Keratinocyte (primary cell): ENCODE measurements at regions not wholly inside any gene's neighbourhood (a gene's known extent, or its start where the extent isn't known, plus 50 kb on each side); places are given as distances from the start of the nearest gene placed in this dataset.

ENCODE experiments used
- DNase-seq: peaks from one replicate; pipeline ENCODE4 v3.0.0-alpha.2; 2011; ENCODE audit warnings: low read depth, missing footprints, low spot score
- FAIRE-seq: peaks from 2 replicates; lab custom pipeline; 2011; peaks lifted over from hg19 to GRCh38; lab: Jason Lieb, UNC
- H2AFZ ChIP-seq: 2 replicates; pipeline ENCODE4 v1.6.0; 2012; ENCODE audit warnings: low read length, control low read depth, inconsistent platforms; ENCODE audit not compliant: control insufficient read depth
- H3K27ac ChIP-seq: 2 replicates; pipeline ENCODE4 v1.5.1; 2011; ENCODE audit warnings: low read length; ENCODE audit not compliant: control insufficient read depth, insufficient read depth
- H3K27me3 ChIP-seq: 3 replicates; pipeline ENCODE4 v1.6.0; 2011; ENCODE audit warnings: low read length; ENCODE audit not compliant: control insufficient read depth, insufficient read depth; ENCODE audit errors: extremely low read depth
- H3K36me3 ChIP-seq, 2 experiments: 2 replicates in 1 of 2; 3 replicates in 1 of 2; pipeline ENCODE4 v1.5.1; 2011; ENCODE audit warnings: low read length in 2 of 2, mild to moderate bottlenecking in 1 of 2; ENCODE audit not compliant: control insufficient read depth in 2 of 2, insufficient read depth in 2 of 2; ENCODE audit errors: extremely low read depth in 1 of 2
- H3K4me1 ChIP-seq: 3 replicates; pipeline ENCODE4 v1.5.1; 2011; ENCODE audit warnings: low read length; ENCODE audit not compliant: control insufficient read depth, insufficient read depth; ENCODE audit errors: extremely low read depth
- H3K4me2 ChIP-seq: 3 replicates; pipeline ENCODE4 v1.6.0; 2011; ENCODE audit warnings: low read depth, low read length; ENCODE audit not compliant: control insufficient read depth, insufficient read depth; ENCODE audit errors: extremely low read depth
- H3K4me3 ChIP-seq, 3 experiments: fragments of 200-600 bp in 1 of 3; sonication (generic) in 1 of 3; 2 replicates in 2 of 3; 3 replicates in 1 of 3; pipeline ENCODE4 v1.5.1; 2011 to 2016; ENCODE audit warnings: low read length in 3 of 3, mild to moderate bottlenecking in 3 of 3, control low read depth in 2 of 3, inconsistent platforms in 1 of 3, low read depth in 1 of 3, mixed read lengths in 1 of 3, mixed run types in 1 of 3, moderate library complexity in 1 of 3; ENCODE audit not compliant: control insufficient read depth in 2 of 3, insufficient read depth in 2 of 3; ENCODE audit errors: extremely low read depth in 1 of 3
- H3K79me2 ChIP-seq: 2 replicates; pipeline ENCODE4 v1.6.0; 2012; ENCODE audit warnings: low read length; ENCODE audit not compliant: control insufficient read depth, insufficient read depth
- H3K9ac ChIP-seq: 3 replicates; pipeline ENCODE4 v1.6.0; 2011; ENCODE audit warnings: low read length; ENCODE audit not compliant: control insufficient read depth, insufficient read depth; ENCODE audit errors: extremely low read depth
- H3K9me1 ChIP-seq: 3 replicates; pipeline ENCODE4 v1.6.0; 2011; ENCODE audit warnings: low read length; ENCODE audit not compliant: control insufficient read depth, insufficient read depth; ENCODE audit errors: extremely low read depth
- H3K9me3 ChIP-seq: 2 replicates; pipeline ENCODE4 v1.5.1; 2012; ENCODE audit warnings: low read depth, low read length; ENCODE audit not compliant: control insufficient read depth
- H4K20me1 ChIP-seq: 3 replicates; pipeline ENCODE4 v1.6.0; 2011; ENCODE audit warnings: low read length; ENCODE audit not compliant: control insufficient read depth, insufficient read depth; ENCODE audit errors: extremely low read depth
- CTCF ChIP-seq, 3 experiments: IDR thresholded peaks in 1 of 3; conservative IDR thresholded peaks in 1 of 3; optimal IDR thresholded peaks in 1 of 3; 2 replicates in 2 of 3; 3 replicates in 1 of 3; pipeline versions ENCODE3 to v1.5.1; 2011; ENCODE audit warnings: low read length in 3 of 3, mild to moderate bottlenecking in 3 of 3, moderate library complexity in 2 of 3, control low read depth in 1 of 3, inconsistent platforms in 1 of 3; ENCODE audit not compliant: insufficient read depth in 2 of 3; ENCODE audit errors: extremely low read depth in 1 of 3
- EZH2 ChIP-seq: IDR thresholded peaks from one replicate; pipeline ENCODE4 v1.6.1; 2012; ENCODE audit warnings: inconsistent platforms, mild to moderate bottlenecking, low read length, moderate library complexity
- dilution Hi-C: fragments of 300-500 bp; cut with MboI; formaldehyde crosslinking; loops from one replicate; pipeline ENCODE4 v1.7.0; 2020; ENCODE audit warnings: low sequenced_read_pairs; ENCODE audit not compliant: extremely low pct_ligation_motif_present

- H3K9ac ChIP-seq: no peak overlapping the region
- FAIRE-seq: no peak
- dilution Hi-C loops: no loop called here
Measured at GRCh38 chr2:16396986-16397385, 268.6 kb downstream of the CYRIA start.

GRCh38 chr2:16396171-16396570 lies 269.5 kb downstream of the CYRIA start:
- H2AFZ ChIP-seq: no peak overlapping the region
- H3K36me3 ChIP-seq: no peaks in the 10 kb centered on the region
- TF ChIP-seq CTCF (optimal IDR thresholded peaks at IDR 0.05 in 1 of 3, IDR thresholded peaks at IDR 0.05 in 1 of 3, conservative IDR thresholded peaks at IDR 0.05 in 1 of 3; ENCODE audit: extremely low read depth in 1 of 3, insufficient read depth in 2 of 3, low read length in 3 of 3): no peak
- no peak for TF ChIP-seq EZH2
- H3K4me3 ChIP-seq: no peak overlapping the region
- FAIRE-seq: no peak
- H3K9ac ChIP-seq: no peak overlapping the region
- dilution Hi-C loops: no loop called here
- no peaks in the 10 kb centered on the region for H4K20me1 ChIP-seq
- no peaks in the 10 kb centered on the region for H3K79me2 ChIP-seq
- no peaks in the 10 kb centered on the region for H3K4me1 ChIP-seq
- H3K9me1 ChIP-seq: no peaks in the 10 kb centered on the region
- no peak overlapping the region for H3K27ac ChIP-seq
- no peak overlapping the region for H3K4me2 ChIP-seq
- DNase-seq: no peak
- no peaks in the 10 kb centered on the region for H3K27me3 ChIP-seq
- H3K9me3 ChIP-seq: no peaks in the 10 kb centered on the region

More at GRCh38 chr2:16396986-16397385, 268.6 kb downstream of the CYRIA start:
- H4K20me1 ChIP-seq: no peaks in the 10 kb centered on the region
- H3K4me2 ChIP-seq: no peak overlapping the region
- no peak overlapping the region for H2AFZ ChIP-seq
- H3K27me3 ChIP-seq: no peaks in the 10 kb centered on the region
- no peak for TF ChIP-seq CTCF (optimal IDR thresholded peaks at IDR 0.05 in 1 of 3, IDR thresholded peaks at IDR 0.05 in 1 of 3, conservative IDR thresholded peaks at IDR 0.05 in 1 of 3; ENCODE audit: extremely low read depth in 1 of 3, insufficient read depth in 2 of 3, low read length in 3 of 3)
- no peak for TF ChIP-seq EZH2
- H3K79me2 ChIP-seq: no peaks in the 10 kb centered on the region
- H3K9me1 ChIP-seq: no peaks in the 10 kb centered on the region
- no peak overlapping the region for H3K27ac ChIP-seq
- H3K36me3 ChIP-seq: no peaks in the 10 kb centered on the region
- H3K4me1 ChIP-seq: no peaks in the 10 kb centered on the region
- no peak overlapping the region for H3K4me3 ChIP-seq
- DNase-seq: no peak
- H3K9me3 ChIP-seq: no peaks in the 10 kb centered on the region
